NAMALWA (cell line): ENCODE measurements at regions not wholly inside any gene's neighbourhood (a gene's known extent, or its start where the extent isn't known, plus 50 kb on each side); places are given as distances from the start of the nearest gene placed in this dataset.

Experiments
- DNase-seq: peaks from one replicate; pipeline ENCODE4 v3.0.0-alpha.2; 2015; ENCODE audit warnings: low spot score

- no peak for DNase-seq
These were observed 107.5 kb upstream of the JUN start for GRCh38 chr1:58891347-58891746.

GRCh38 chr1:58893257-58893869 is 109.5 kb upstream of the JUN start:
- DNase-seq, result no peak

GRCh38 chr1:58895082-58895481 is 111.2 kb upstream of the JUN start:
- no peak for DNase-seq

- no peak for DNase-seq
These were observed 111.8 kb upstream of the JUN start for GRCh38 chr1:58895559-58896145.

- no peak for DNase-seq
These were observed 112.7 kb upstream of the JUN start for GRCh38 chr1:58896246-58897183.

- DNase-seq, result no peak
These were observed 115.1 kb upstream of the JUN start for GRCh38 chr1:58898739-58899586.

GRCh38 chr1:58899587-58900271 is 115.9 kb upstream of the JUN start:
- no peak for DNase-seq

- no peak for DNase-seq
These were observed 116.5 kb upstream of the JUN start for GRCh38 chr1:58900396-58900795.

- no peak for DNase-seq
These were observed 117.2 kb upstream of the JUN start for GRCh38 chr1:58901008-58901407.

- DNase-seq, result no peak
These were observed 119.1 kb upstream of the JUN start for GRCh38 chr1:58902830-58903513.

GRCh38 chr1:58903514-58904298 is 119.9 kb upstream of the JUN start:
- no peak for DNase-seq

GRCh38 chr1:58904299-58905125 is 120.7 kb upstream of the JUN start:
- no peak for DNase-seq

- no peak for DNase-seq
These were observed 121.3 kb upstream of the JUN start for GRCh38 chr1:58905126-58905490.

GRCh38 chr1:58905628-58906221 is 121.9 kb upstream of the JUN start:
- DNase-seq, result no peak

GRCh38 chr1:58907398-58907797 is 123.6 kb upstream of the JUN start:
- DNase-seq, result no peak

GRCh38 chr1:58908561-58909560 is 125.0 kb upstream of the JUN start:
- DNase-seq, result no peak

GRCh38 chr1:58909914-58910681 is 126.3 kb upstream of the JUN start:
- DNase-seq, result no peak
